Kidney epithelial cell (primary cell): ENCODE measurements at regions not wholly inside any gene's neighbourhood (a gene's known extent, or its start where the extent isn't known, plus 50 kb on each side); places are given as distances from the start of the nearest gene placed in this dataset.

Experiments
- DNase-seq: peaks from one replicate; pipeline ENCODE4 v3.0.0-alpha.2; 2010; ENCODE audit warnings: low read depth
- H3K27me3 ChIP-seq: 2 replicates; pipeline ENCODE4 v1.6.0; 2011; ENCODE audit warnings: low read length; ENCODE audit not compliant: control insufficient read depth, insufficient read depth
- H3K36me3 ChIP-seq: 2 replicates; pipeline ENCODE4 v1.5.1; 2011; ENCODE audit warnings: low read length; ENCODE audit not compliant: control insufficient read depth, insufficient read depth
- H3K4me3 ChIP-seq: 2 replicates; pipeline ENCODE4 v1.5.1; 2011; ENCODE audit warnings: low read depth, mild to moderate bottlenecking, control low read depth, low read length
- CTCF ChIP-seq: IDR thresholded peaks from 2 replicates; pipeline ENCODE4 v1.5.1; 2011; ENCODE audit warnings: mild to moderate bottlenecking, moderate library complexity, low read length, control low read depth, inconsistent platforms; ENCODE audit not compliant: insufficient read depth, poor library complexity, severe bottlenecking

- no peak for TF ChIP-seq CTCF
- DNase-seq: no peak
- Histone ChIP-seq H3K36me3 (no peaks in the 10 kb centered on the region), H3K27me3 (no peaks in the 10 kb centered on the region), H3K4me3 (no peak overlapping the region)
Measured at GRCh38 chr5:86074297-86074696, 543.4 kb upstream of the COX7C start.

- Histone ChIP-seq H3K36me3 (no peaks in the 10 kb centered on the region), H3K4me3 (no peak overlapping the region), H3K27me3 (no peaks in the 10 kb centered on the region)
- DNase-seq: no peak
- no peak for TF ChIP-seq CTCF
Measured at GRCh38 chr5:86075139-86075538, 542.6 kb upstream of the COX7C start.

GRCh38 chr5:86095092-86095491 is 522.6 kb upstream of the COX7C start:
- H3K27me3 ChIP-seq: no peaks in the 10 kb centered on the region
- no peaks in the 10 kb centered on the region for H3K36me3 ChIP-seq
- H3K4me3 ChIP-seq: no peak overlapping the region
- TF ChIP-seq CTCF: no peak
- no peak for DNase-seq

DNA sequence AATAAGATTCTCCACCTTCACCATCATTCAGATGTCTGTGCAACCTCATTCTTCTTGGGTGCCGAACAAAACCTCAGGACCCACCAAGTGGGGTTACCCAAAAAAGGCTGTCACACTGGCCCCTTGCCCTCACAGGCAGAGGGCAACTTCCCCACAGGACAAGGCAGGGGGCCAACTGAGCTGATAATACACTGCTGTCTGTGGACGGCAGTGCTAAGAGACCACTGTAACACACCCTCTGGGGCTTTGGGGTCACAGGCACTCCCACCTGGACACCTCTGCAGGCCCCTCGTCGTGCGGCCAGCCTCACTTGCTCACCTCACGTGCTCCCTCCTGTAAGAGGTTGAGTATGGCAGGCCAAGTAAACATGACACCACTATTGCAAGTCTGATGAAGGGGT is 515.8 kb upstream of the COX7C start:
- no peak for DNase-seq
- H3K36me3 ChIP-seq: no peaks in the 10 kb centered on the region
- H3K27me3 ChIP-seq: no peaks in the 10 kb centered on the region
- H3K4me3 ChIP-seq: no peak overlapping the region
- no peak for TF ChIP-seq CTCF

DNA sequence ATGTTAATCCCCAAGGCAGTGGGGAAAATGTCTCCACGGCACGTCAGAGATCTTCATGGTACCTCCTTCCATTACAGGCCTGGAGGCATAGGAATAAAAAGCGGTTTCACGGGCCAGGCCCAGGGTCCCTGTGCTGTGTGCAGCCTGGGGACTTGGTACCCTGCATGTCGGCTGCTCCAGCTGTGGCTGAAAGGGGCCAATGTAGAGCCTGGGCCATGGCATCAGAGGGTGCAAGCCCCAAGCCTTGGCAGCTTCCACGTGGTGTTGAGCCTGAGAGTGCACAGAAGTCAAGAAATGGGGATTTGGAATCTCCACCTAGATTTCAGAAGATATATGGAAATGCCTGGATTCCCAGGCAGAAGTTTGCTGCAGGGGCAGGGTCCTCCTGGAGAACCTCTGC is 508.9 kb upstream of the COX7C start:
- DNase-seq: no peak
- no peaks in the 10 kb centered on the region for H3K36me3 ChIP-seq
- H3K27me3 ChIP-seq: no peaks in the 10 kb centered on the region
- no peak overlapping the region for H3K4me3 ChIP-seq
- no peak for TF ChIP-seq CTCF

DNA sequence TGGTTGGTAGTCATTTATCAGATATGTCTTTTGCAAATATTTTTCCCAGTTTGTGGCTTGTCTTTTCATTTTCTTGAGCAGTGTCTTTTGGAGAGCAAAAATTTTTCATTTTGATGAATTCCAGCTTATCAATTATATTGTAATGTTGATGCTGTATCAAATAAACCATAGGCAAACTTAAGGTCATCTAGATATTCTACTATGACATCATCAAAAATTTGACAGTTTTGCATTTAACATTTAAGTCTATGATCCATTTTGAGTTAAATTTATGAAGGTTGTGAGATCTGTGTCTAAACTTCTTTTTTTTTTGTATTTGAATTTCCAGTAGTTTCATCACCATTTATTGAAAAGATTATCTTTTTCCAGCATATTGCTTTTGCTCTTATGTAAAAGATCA is 505.5 kb upstream of the COX7C start:
- Histone ChIP-seq H3K27me3 (no peaks in the 10 kb centered on the region), H3K4me3 (no peak overlapping the region), H3K36me3 (no peaks in the 10 kb centered on the region)
- TF ChIP-seq CTCF: no peak
- DNase-seq: no peak
